Cardiac fibroblast (primary cell): ENCODE measurements at regions not wholly inside any gene's neighbourhood (a gene's known extent, or its start where the extent isn't known, plus 50 kb on each side); places are given as distances from the start of the nearest gene placed in this dataset.

Source experiments
- DNase-seq, 2 donors: peaks; one replicate each; pipeline versions ENCODE4 v3.0.0 to v3.0.0-alpha.2; 2010; ENCODE audit warnings: low read depth in 2 of 2
- H3K4me3 ChIP-seq, 2 donors: replicated peaks in 1 of 2; 1 replicate in 1 of 2; 2 replicates in 1 of 2; pipeline ENCODE4 v1.5.1; 2011; ENCODE audit warnings: low read depth in 2 of 2, low read length in 2 of 2, mild to moderate bottlenecking in 2 of 2, moderate library complexity in 1 of 2
- CTCF ChIP-seq: IDR thresholded peaks from one replicate; pipeline ENCODE4 v1.5.1; 2011; ENCODE audit warnings: low read depth, mild to moderate bottlenecking, low read length, inconsistent platforms

GRCh38 chr1:83765125-83765524 is 233.8 kb downstream of the TTLL7 start:
- no peak for DNase-seq
- no peak for TF ChIP-seq CTCF
- no peak overlapping the region for H3K4me3 ChIP-seq

- H3K4me3 ChIP-seq: no peak overlapping the region
- DNase-seq: no peak
- no peak for TF ChIP-seq CTCF
These were observed 234.7 kb downstream of the TTLL7 start for GRCh38 chr1:83764209-83764608.

- H3K4me3 ChIP-seq: no peak overlapping the region
- no peak for TF ChIP-seq CTCF
- no peak for DNase-seq
These were observed 235.4 kb downstream of the TTLL7 start for GRCh38 chr1:83763361-83764095.

- no peak for DNase-seq
- no peak for TF ChIP-seq CTCF
These were observed 236.5 kb downstream of the TTLL7 start for GRCh38 chr1:83762416-83762815.

GRCh38 chr1:83762039-83762365 is 236.9 kb downstream of the TTLL7 start:
- DNase-seq: no peak
- no peak for TF ChIP-seq CTCF
- no peak overlapping the region for H3K4me3 ChIP-seq

More at GRCh38 chr1:83762416-83762815, 236.5 kb downstream of the TTLL7 start:
- no peak overlapping the region for H3K4me3 ChIP-seq

GRCh38 chr1:83761167-83762038 is 237.5 kb downstream of the TTLL7 start:
- H3K4me3 ChIP-seq: no peak overlapping the region
- TF ChIP-seq CTCF: no peak
- DNase-seq: no peak
